ENCODE measurements at regions not wholly inside any gene's neighbourhood (a gene's known extent, or its start where the extent isn't known, plus 50 kb on each side); places are given as distances from the start of the nearest gene placed in this dataset.

- H4K8ac ChIP-seq (replicated peaks; ENCODE audit: insufficient read length, low read depth, low read length) = no peak overlapping the region
- WGBS (ENCODE audit: extremely low coverage, insufficient read length, low lambda C conversion rate) = no CpG with 5 or more reads among the region's 1 CpG
- no peak overlapping the region for H3T11ph ChIP-seq (ENCODE audit: low read length)
- H3K27me3 ChIP-seq (ENCODE audit: insufficient read depth, low read length) = no peaks in the 10 kb centered on the region
- no peak for DNase-seq
- H2BK15ac ChIP-seq (ENCODE audit: low read depth, low read length) = no peak overlapping the region
- no peak overlapping the region for H2BK120ac ChIP-seq (ENCODE audit: low read depth, low read length, poor library complexity, severe bottlenecking)
- H3K9ac ChIP-seq (ENCODE audit: extremely low read depth, insufficient read length, low read length) = no peak overlapping the region
- peaks cover 3% of the 10 kb centered on the region for H3K79me1 ChIP-seq (ENCODE audit: insufficient read depth, low read depth, low read length, poor library complexity, severe bottlenecking)
- no peak overlapping the region for H2AFZ ChIP-seq (ENCODE audit: low read length)
- H3K27ac ChIP-seq (ENCODE audit: insufficient read length, low read depth, low read length) = no peak overlapping the region
- H3K14ac ChIP-seq (ENCODE audit: insufficient read depth, low read length) = no peak overlapping the region
- no peak overlapping the region for H2BK5ac ChIP-seq (ENCODE audit: insufficient read length, low read length)
- no peak overlapping the region for H2BK20ac ChIP-seq (ENCODE audit: low read depth, low read length, poor library complexity, severe bottlenecking)
- peaks cover 0 to 4% of the 10 kb centered on the region in 2 experiments; a peak in 2 of 4 replicates for H3K4me1 Mint-ChIP-seq
- no peak overlapping the region for H3K18ac ChIP-seq (ENCODE audit: insufficient read length, low read depth, low read length)
- H3K23me2 ChIP-seq (ENCODE audit: insufficient read length, low read depth, low read length, poor library complexity, severe bottlenecking) = no peaks in the 10 kb centered on the region
- H3K27me3 Mint-ChIP-seq (ENCODE audit: low read depth) = no peaks in the 10 kb centered on the region
- no peak overlapping the region for H3K4me2 ChIP-seq (ENCODE audit: insufficient read depth, insufficient read length, low read length)
- H2BK12ac ChIP-seq (ENCODE audit: insufficient read length, low read depth, low read length) = no peak overlapping the region
- no peak for TF ChIP-seq CTCF (conservative IDR thresholded peaks at IDR 0.05)
- no peaks in the 10 kb centered on the region for H3K9me3 ChIP-seq (ENCODE audit: control insufficient read depth, low read depth, low read length)
- no peak overlapping the region for H4K91ac ChIP-seq (ENCODE audit: insufficient read length, low read depth, low read length)
- peak overlapping the region in 1 of 3 experiments; percentile 10; a peak in 3 of 7 replicates for H3K27ac Mint-ChIP-seq
- no peak overlapping the region for H2AK5ac ChIP-seq (ENCODE audit: insufficient read length, low read length)
- no peak overlapping the region for H4K5ac ChIP-seq (ENCODE audit: insufficient read length, low read depth, low read length)
- H3K4me3 Mint-ChIP-seq = no peak overlapping the region
- H3K9me3 Mint-ChIP-seq = no peaks in the 10 kb centered on the region; a peak in 1 of 5 replicates
- no peak overlapping the region for H3K4ac ChIP-seq (ENCODE audit: low read depth, low read length)
- H3K36me3 Mint-ChIP-seq (ENCODE audit: insufficient read depth in 1 of 3, low read depth in 3 of 3) = peaks cover 0 to 4% (median 4%) of the 10 kb centered on the region in 3 experiments; a peak in 2 of 7 replicates
- no peaks in the 10 kb centered on the region for H4K20me1 ChIP-seq (ENCODE audit: control insufficient read depth, insufficient read depth, insufficient read length)
- H3K79me2 ChIP-seq (ENCODE audit: insufficient read depth, low read length) = peaks cover 14% of the 10 kb centered on the region; the same call in 1 of the 2 replicates
- no peaks in the 10 kb centered on the region; the same call in 1 of the 2 replicates for H3K4me1 ChIP-seq (ENCODE audit: insufficient read depth, low read length)
- H3K56ac ChIP-seq (ENCODE audit: insufficient read length, low read depth, low read length) = no peak overlapping the region
- no peak overlapping the region for H3K23ac ChIP-seq (ENCODE audit: insufficient read length, low read depth, low read length)
These were observed 54.3 kb downstream of the FAT3 start for GRCh38 chr11:92278791-92279433.
